EL (cell line): ENCODE measurements at regions not wholly inside any gene's neighbourhood (a gene's known extent, or its start where the extent isn't known, plus 50 kb on each side); places are given as distances from the start of the nearest gene placed in this dataset.
"Not testable (repeated sequence)": the region's sequence is repeated elsewhere in the genome, so short reads cannot be mapped to it uniquely, and the experiment has no call there.

Experiments used
- DNase-seq: peaks from one replicate; pipeline ENCODE4 v3.0.0-alpha.2; 2016

DNA sequence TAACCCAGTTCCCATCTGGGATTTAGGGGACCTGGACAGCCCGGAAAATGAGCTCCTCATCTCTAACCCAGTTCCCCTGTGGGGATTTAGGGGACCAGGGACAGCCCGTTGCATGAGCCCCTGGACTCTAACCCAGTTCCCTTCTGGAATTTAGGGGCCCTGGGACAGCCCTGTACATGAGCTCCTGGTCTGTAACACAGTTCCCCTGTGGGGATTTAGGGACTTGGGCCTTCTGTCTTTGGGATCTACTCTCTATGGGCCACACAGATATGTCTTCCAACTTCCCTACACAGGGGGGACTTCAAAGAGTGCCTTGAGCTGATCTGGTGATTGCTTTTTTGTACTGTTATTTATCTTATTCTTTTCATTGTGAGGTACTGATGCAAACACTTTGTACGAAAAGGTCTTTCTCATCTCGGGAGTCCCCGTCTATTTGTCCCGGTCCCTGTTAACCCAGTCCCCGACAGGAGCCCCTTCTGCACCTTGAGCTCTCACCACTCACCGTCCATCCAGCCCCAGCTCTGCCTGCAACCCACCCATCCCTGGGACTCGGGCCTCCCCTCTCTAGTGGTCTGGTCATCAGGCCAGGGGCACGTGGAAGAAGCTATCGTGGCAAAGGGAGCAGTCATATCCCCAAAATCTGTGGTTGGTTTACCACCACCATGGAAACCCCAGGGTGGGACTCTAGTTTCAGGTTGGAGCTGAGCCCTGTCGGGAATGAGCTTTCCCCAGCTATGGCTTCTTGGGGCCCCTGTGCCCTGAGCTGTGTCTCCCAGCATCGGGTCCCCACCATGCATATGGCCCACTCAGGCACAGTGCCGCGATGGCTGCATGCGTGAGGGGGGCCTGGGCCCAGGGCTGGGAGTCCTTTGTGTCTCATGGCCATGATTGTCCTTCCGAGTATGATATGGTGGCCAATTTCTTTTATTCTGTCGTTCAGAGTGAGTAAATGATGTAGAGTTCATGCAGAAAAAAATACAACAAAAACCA is 270.4 kb upstream of the PLCXD1 start:
- DNase-seq = not testable (repeated sequence)

DNA sequence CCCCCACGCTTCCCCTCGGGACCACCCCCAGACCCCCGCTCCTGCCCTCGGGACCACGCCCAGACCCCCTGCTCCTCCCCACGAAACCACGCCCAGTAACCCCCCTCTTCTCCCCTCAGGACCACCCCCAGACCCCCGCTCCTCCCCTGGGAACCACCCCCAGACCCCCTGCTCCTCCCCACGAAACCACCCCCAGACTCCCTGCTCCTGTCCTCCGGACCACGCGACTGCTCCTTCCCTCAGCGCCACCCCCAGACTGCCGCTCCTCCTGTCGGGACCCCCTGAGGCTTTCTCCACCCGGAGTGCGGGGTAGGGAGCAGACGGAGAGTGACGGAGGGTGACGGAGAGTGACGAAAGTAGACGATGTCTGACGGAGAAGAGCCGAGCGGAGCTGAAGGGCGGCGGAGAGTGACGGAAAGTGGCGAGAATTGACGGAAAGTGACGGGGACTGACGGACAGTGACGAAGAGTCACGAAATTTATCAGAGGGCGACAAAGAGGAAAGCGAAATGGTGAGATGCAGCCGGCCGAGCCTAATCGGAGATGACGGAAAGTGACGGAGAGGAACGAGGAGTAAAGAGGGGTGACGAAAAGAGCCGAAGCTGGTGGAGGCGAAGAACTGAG is 267.2 kb upstream of the PLCXD1 start:
- DNase-seq = not testable (repeated sequence)

DNA sequence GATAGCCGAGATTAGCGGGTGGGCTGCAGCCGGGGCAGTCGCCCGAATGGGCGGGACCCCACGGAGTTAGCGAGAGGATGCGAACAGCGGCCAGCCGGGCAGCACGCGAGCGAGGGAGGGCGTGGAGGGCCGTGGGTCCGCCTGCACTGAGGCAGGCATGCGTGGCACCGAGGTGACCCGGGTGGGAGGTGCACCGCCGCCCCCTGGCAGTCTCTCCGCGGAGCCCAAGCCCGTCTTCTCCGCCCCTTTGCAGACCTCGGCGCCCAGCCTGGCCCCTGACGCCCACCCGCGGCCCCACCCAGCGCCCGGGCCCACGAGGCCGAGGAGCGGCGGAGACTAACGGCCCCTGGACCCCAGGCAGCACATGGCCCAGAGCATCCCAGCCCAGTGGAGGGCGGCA is 266.7 kb upstream of the PLCXD1 start:
- DNase-seq = not testable (repeated sequence)

DNA sequence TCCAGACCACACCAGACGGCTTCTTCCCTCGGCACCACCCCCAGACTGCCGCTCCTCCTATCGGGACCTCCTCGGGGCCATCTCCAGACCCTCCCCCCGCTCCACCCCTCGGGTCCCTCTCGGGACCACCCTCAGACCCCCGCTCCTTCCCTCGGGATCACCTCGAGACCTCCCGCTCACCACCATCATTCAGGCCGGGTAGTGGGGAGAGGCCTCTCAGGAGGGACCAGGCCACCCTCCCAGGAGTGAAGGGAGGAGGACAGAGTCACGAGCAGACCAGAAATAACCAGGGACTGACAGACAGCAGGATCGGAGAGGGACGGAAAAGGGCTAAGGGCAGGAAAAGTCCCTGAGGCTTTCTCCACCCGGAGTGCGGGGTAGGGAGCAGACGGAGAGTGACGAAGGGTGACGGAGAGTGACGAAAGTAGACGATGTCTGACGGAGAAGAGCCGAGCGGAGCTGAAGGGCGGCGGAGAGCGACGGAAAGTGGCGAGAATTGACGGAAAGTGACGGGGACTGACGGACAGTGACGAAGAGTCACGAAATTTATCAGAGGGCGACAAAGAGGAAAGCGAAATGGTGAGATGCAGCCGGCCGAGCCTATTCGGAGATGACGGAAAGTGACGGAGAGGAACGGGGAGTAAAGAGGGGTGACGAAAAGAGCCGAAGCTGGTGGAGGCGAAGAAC is 262.3 kb upstream of the PLCXD1 start:
- DNase-seq = not testable (repeated sequence)

DNA sequence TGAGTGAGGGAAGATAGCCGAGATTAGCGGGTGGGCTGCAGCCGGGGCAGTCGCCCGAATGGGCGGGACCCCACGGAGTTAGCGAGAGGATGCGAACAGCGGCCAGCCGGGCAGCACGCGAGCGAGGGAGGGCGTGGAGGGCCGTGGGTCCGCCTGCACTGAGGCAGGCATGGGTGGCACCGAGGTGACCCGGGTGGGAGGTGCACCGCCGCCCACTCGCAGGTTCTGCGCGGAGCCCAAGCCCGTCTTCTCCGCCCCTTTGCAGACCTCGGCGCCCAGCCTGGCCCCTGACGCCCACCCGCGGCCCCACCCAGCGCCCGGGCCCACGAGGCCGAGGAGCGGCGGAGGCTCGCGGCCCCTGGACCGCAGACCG is 261.7 kb upstream of the PLCXD1 start:
- DNase-seq = not testable (repeated sequence)

DNA sequence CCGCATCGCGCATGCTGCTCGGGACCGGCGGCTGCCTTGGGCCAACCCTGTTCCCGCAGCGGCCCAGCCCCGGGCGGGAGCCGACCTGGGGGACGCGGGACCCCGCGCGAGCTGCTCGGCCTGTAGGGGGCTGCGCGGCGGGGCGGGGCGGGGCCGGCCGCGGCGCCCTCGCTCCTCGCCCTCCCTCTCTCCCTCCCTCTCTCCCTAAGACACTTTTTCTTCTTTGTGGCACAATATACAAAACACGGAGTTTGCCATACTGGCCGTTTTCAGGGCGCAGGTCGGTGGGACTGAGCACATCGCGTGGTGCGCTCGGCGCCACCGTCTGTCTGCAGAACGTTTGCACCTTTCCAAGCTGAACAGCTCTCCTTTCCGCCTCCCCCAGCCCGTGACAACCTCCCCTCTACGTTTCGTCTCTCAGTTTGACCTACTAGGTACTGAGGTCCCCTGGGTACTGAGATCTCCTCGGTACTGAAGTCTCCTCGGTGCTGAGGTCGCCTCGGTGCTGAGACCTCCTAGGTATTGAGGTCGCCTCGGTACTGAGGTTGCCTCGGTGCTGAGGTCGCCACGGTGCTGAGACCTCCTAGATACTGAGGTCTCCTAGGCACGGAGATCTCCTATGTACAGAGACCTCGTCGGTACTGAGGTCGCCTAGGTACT is 261.1 kb upstream of the PLCXD1 start:
- peak; percentile 4 for DNase-seq

DNA sequence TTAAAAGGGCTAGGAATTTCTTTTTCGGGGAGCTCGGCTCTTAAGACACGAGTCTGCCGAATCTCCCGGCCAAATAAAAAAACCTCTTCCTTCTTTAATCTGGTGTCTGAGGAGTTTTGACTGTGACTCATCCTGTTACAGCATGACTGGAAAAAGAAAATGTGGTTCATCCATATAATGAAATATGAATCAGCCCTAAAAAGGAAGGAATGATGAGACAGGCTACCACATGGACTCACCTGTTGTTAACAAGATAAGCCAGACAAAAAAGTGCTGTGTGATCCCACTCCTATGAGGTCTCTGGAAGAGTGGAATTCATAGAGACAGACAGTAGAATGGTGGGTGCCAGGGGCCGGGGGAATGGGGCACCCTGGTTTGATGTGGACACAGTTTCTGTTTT is 257.0 kb upstream of the PLCXD1 start:
- DNase-seq = not testable (repeated sequence)
